Smooth muscle cell (in vitro differentiated cells): ENCODE measurements at regions not wholly inside any gene's neighbourhood (a gene's known extent, or its start where the extent isn't known, plus 50 kb on each side); places are given as distances from the start of the nearest gene placed in this dataset.

ENCODE experiments used
- DNase-seq: peaks from one replicate; lab custom pipeline; 2025; ENCODE audit not compliant: unreplicated experiment; lab: John Stamatoyannopoulos, UW
- H2AFZ ChIP-seq: fragments of 200-600 bp; sonication (generic); 2 replicates; pipeline ENCODE4 v1.6.0; 2016; ENCODE audit warnings: antibody characterized with exemption, low read depth, mild to moderate bottlenecking
- H3F3A ChIP-seq: fragments of 200-600 bp; sonication (generic); 2 replicates; pipeline ENCODE4 v1.6.0; 2017; ENCODE audit warnings: antibody characterized with exemption, low read depth
- H3K27ac ChIP-seq: fragments of 200-600 bp; sonication (generic); 2 replicates; pipeline ENCODE4 v1.5.1; 2016; ENCODE audit warnings: low read depth, mild to moderate bottlenecking
- H3K27me3 ChIP-seq: fragments of 200-600 bp; sonication (generic); 2 replicates; pipeline ENCODE4 v1.6.1; 2016; ENCODE audit warnings: low read depth, mild to moderate bottlenecking
- H3K36me3 ChIP-seq: fragments of 200-600 bp; sonication (generic); 2 replicates; pipeline ENCODE4 v1.5.1; 2016; ENCODE audit warnings: low read depth
- H3K4me1 ChIP-seq: fragments of 200-600 bp; sonication (generic); 2 replicates; pipeline ENCODE4 v1.5.1; 2016; ENCODE audit warnings: low read depth
- H3K4me2 ChIP-seq: fragments of 200-600 bp; sonication (generic); 2 replicates; pipeline ENCODE4 v1.6.0; 2016; ENCODE audit warnings: mild to moderate bottlenecking
- H3K4me3 ChIP-seq: fragments of 200-600 bp; sonication (generic); 2 replicates; pipeline ENCODE4 v1.5.1; 2016; ENCODE audit warnings: mild to moderate bottlenecking
- H3K79me2 ChIP-seq: fragments of 200-600 bp; sonication (generic); 2 replicates; pipeline ENCODE4 v1.6.0; 2016; ENCODE audit warnings: low read depth, mild to moderate bottlenecking
- H3K9ac ChIP-seq: fragments of 200-600 bp; sonication (generic); 2 replicates; pipeline ENCODE4 v1.6.0; 2016; ENCODE audit warnings: low read depth
- H3K9me3 ChIP-seq: fragments of 200-600 bp; sonication (generic); replicated peaks from 2 replicates; pipeline ENCODE4 v1.5.1; 2016; ENCODE audit warnings: low read depth
- H4K20me1 ChIP-seq: fragments of 200-600 bp; sonication (generic); 2 replicates; pipeline ENCODE4 v1.6.0; 2016; ENCODE audit warnings: low read depth
- CTCF ChIP-seq: fragments of 200-600 bp; sonication (generic); IDR thresholded peaks from 2 replicates; pipeline ENCODE4 v1.5.1; 2017; ENCODE audit warnings: borderline replicate concordance, mild to moderate bottlenecking, antibody characterized with exemption; ENCODE audit not compliant: insufficient read depth, poor library complexity, severe bottlenecking
- WGBS: methylation state at CpG from one replicate; pipeline ENCODE4 v1.1.7; 2016; ENCODE audit warnings: low lambda C conversion rate; 5-methylcytosine and 5-hydroxymethylcytosine counted together

- Histone ChIP-seq H3F3A (peaks cover 4% of the 10 kb centered on the region), H3K4me1 (peaks cover 15% of the 10 kb centered on the region), H4K20me1 (no peaks in the 10 kb centered on the region), H3K4me2 (no peak overlapping the region), H3K27ac (peak overlapping the region; percentile 3), H3K79me2 (no peaks in the 10 kb centered on the region), H3K36me3 (no peaks in the 10 kb centered on the region), H3K9me3 (no peaks in the 10 kb centered on the region), H3K27me3 (no peaks in the 10 kb centered on the region), H3K9ac (no peak overlapping the region), H2AFZ (no peak overlapping the region), H3K4me3 (no peak overlapping the region)
- no peak for TF ChIP-seq CTCF
- DNase-seq = no peak
- 91% methylated on average over 1 of the region's 1 CpG for WGBS
These were observed 146.0 kb upstream of the SOX11 start for GRCh38 chr2:5546181-5546580.

- Histone ChIP-seq H3K79me2 (no peaks in the 10 kb centered on the region), H3K9ac (no peak overlapping the region), H3K4me1 (peaks cover 15% of the 10 kb centered on the region), H3K4me2 (peak overlapping the region; percentile 28), H3K9me3 (no peaks in the 10 kb centered on the region), H2AFZ (no peak overlapping the region), H3F3A (peaks cover 4% of the 10 kb centered on the region), H3K4me3 (no peak overlapping the region), H3K27ac (peak overlapping the region; percentile 50), H3K36me3 (no peaks in the 10 kb centered on the region), H3K27me3 (no peaks in the 10 kb centered on the region), H4K20me1 (no peaks in the 10 kb centered on the region)
- 24% methylated on average over 5 of the region's 5 CpGs for whole genome bisulfite sequencing
- DNase-seq = no peak
- TF ChIP-seq CTCF = no peak
These were observed 143.0 kb upstream of the SOX11 start for GRCh38 chr2:5548991-5549715.

- no peak for DNase-seq
- no peak overlapping the region for H3K27ac ChIP-seq
- no peak overlapping the region for H2AFZ ChIP-seq
- H3F3A ChIP-seq = peaks cover 4% of the 10 kb centered on the region
- H3K9me3 ChIP-seq = no peaks in the 10 kb centered on the region
- no peaks in the 10 kb centered on the region for H3K36me3 ChIP-seq
- H3K9ac ChIP-seq = no peak overlapping the region
- no peak for TF ChIP-seq CTCF
- no peaks in the 10 kb centered on the region for H3K79me2 ChIP-seq
- peaks cover 15% of the 10 kb centered on the region for H3K4me1 ChIP-seq
- H4K20me1 ChIP-seq = no peaks in the 10 kb centered on the region
- no peak overlapping the region for H3K4me3 ChIP-seq
- no peak overlapping the region for H3K4me2 ChIP-seq
- WGBS = 73% methylated on average over 2 of the region's 2 CpGs
- H3K27me3 ChIP-seq = no peaks in the 10 kb centered on the region
These were observed 142.4 kb upstream of the SOX11 start for GRCh38 chr2:5549771-5550170.

- H4K20me1 ChIP-seq = no peaks in the 10 kb centered on the region
- no peaks in the 10 kb centered on the region for H3K4me1 ChIP-seq
- no peaks in the 10 kb centered on the region for H3K27me3 ChIP-seq
- no peak overlapping the region for H3K4me2 ChIP-seq
- H3K79me2 ChIP-seq = no peaks in the 10 kb centered on the region
- no peak overlapping the region for H3K9ac ChIP-seq
- no peak overlapping the region for H3K4me3 ChIP-seq
- 96% methylated on average over 11 of the region's 11 CpGs for WGBS
- no peak overlapping the region for H3K27ac ChIP-seq
- no peaks in the 10 kb centered on the region for H3K36me3 ChIP-seq
- DNase-seq = no peak
- H2AFZ ChIP-seq = no peak overlapping the region
- H3K9me3 ChIP-seq = no peaks in the 10 kb centered on the region
- no peak for TF ChIP-seq CTCF
- no peaks in the 10 kb centered on the region for H3F3A ChIP-seq
These were observed 136.5 kb upstream of the SOX11 start for GRCh38 chr2:5555636-5556035.
